CD4-positive, alpha-beta T cell (primary cell): ENCODE measurements at regions not wholly inside any gene's neighbourhood (a gene's known extent, or its start where the extent isn't known, plus 50 kb on each side); places are given as distances from the start of the nearest gene placed in this dataset.

Experiments
- ATAC-seq: fragments of 200-7000 bp; cut with Tn5 transposase; one replicate; pipeline ENCODE4 v1.10.0; 2022; ENCODE audit warnings: mild to moderate bottlenecking; ENCODE audit not compliant: poor library complexity
- CTCF ChIA-PET: fragments of 350-600 bp; sonication (Branson Sonifier 250); formaldehyde crosslinking; loops from one replicate; lab custom pipeline; 2021; ENCODE audit warnings: antibody characterized with exemption, inconsistent platforms; lab: Charles Lee
- POLR2A ChIA-PET: fragments of 350-600 bp; sonication (Branson Sonifier 250); formaldehyde crosslinking; loops from one replicate; lab custom pipeline; 2021; ENCODE audit warnings: antibody characterized with exemption, inconsistent platforms; lab: Charles Lee
- DNase-seq, 14 experiments: peaks; one replicate each; pipeline ENCODE4 v3.0.0-alpha.2; 2013 to 2020; ENCODE audit warnings: mixed read lengths in 2 of 14
- H3K27ac ChIP-seq, 2 donors: one replicate each; pipeline versions ENCODE4 v1.5.1 to v1.7.0; 2013; ENCODE audit warnings: low read length in 2 of 2, low read depth in 1 of 2, mild to moderate bottlenecking in 1 of 2
- H3K27me3 ChIP-seq, 2 experiments: 1 replicate in 1 of 2; 2 replicates in 1 of 2; pipeline versions ENCODE4 v1.6.1 to v1.7.0; 2013; ENCODE audit warnings: low read length in 2 of 2, control low read depth in 1 of 2, mild to moderate bottlenecking in 1 of 2, moderate library complexity in 1 of 2; ENCODE audit not compliant: insufficient read depth in 2 of 2, control insufficient read depth in 1 of 2
- H3K36me3 ChIP-seq: one replicate; pipeline ENCODE4 v1.6.1; 2013; ENCODE audit warnings: low read length, control low read depth; ENCODE audit not compliant: insufficient read depth
- H3K4me1 ChIP-seq: one replicate; pipeline ENCODE4 v1.6.1; 2013; ENCODE audit warnings: low read length, control low read depth; ENCODE audit not compliant: insufficient read depth
- H3K4me3 ChIP-seq: one replicate; pipeline ENCODE4 v1.5.1; 2013; ENCODE audit warnings: mild to moderate bottlenecking, low read length, moderate library complexity
- H3K9me3 ChIP-seq, 2 experiments: 1 replicate in 1 of 2; 2 replicates in 1 of 2; pipeline versions ENCODE4 v1.6.1 to v1.7.0; 2013; ENCODE audit warnings: low read length in 2 of 2, mild to moderate bottlenecking in 2 of 2, control low read depth in 1 of 2, moderate library complexity in 1 of 2; ENCODE audit not compliant: control insufficient read depth in 1 of 2, insufficient read depth in 1 of 2
- H3K27ac Mint-ChIP-seq: one replicate; pipeline ENCODE4 v1.8.0; 2020; ENCODE audit warnings: mixed read lengths
- H3K27me3 Mint-ChIP-seq: one replicate; pipeline ENCODE4 v1.8.0; 2021; ENCODE audit warnings: mixed read lengths
- H3K36me3 Mint-ChIP-seq: one replicate; pipeline ENCODE4 v1.8.0; 2021; ENCODE audit warnings: low read depth, mixed read lengths
- H3K4me1 Mint-ChIP-seq: one replicate; pipeline ENCODE4 v1.8.0; 2021; ENCODE audit warnings: low read depth, mixed read lengths
- H3K4me3 Mint-ChIP-seq: one replicate; pipeline ENCODE4 v1.8.0; 2020; ENCODE audit warnings: mild to moderate bottlenecking, mixed read lengths
- H3K9me3 Mint-ChIP-seq: one replicate; pipeline ENCODE4 v1.8.0; 2020; ENCODE audit warnings: mixed read lengths
- CTCF ChIP-seq: fragments of 200-600 bp; IDR thresholded peaks from one replicate; pipeline ENCODE4 v1.8.0; 2022; ENCODE audit warnings: antibody characterized with exemption, mild to moderate bottlenecking
- intact Hi-C, 2 experiments: fragments of 100-400 bp; cut with DNase I in 1 of 2; cut with micrococcal nuclease in 1 of 2; formaldehyde crosslinking; loops; one replicate each; pipeline versions ENCODE4 v1.15.1 to v1.9.0; 2023 to 2025; cut with DNase I, micrococcal nuclease

DNA sequence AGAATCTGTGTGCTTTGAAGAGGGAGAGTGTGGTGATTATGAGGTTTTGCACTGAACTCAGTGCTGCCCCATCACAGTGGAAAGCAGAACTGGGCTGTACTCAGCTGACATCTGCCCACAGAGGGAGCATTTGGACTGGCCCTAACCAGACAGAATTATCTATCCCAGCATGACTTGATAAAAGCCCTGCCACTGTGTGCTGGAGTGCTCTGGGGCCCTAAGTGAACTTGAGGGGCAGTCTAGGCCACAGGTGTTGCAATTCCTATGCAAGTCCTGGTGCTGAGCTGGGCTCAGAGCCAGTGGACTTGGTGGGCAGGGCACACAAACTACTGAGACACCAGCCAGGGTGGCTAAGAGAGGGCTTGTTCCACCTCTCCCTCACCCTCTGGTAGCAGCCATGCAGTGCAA is 269.2 kb upstream of the CTNNB1 start:
- no peaks in the 10 kb centered on the region for H3K9me3 Mint-ChIP-seq
- peaks cover 0 to 9% of the 10 kb centered on the region in 2 experiments for H3K9me3 ChIP-seq
- H3K27me3 Mint-ChIP-seq = peaks cover 20% of the 10 kb centered on the region
- H3K4me1 Mint-ChIP-seq = no peaks in the 10 kb centered on the region
- no peak overlapping the region for H3K27ac ChIP-seq
- H3K27ac Mint-ChIP-seq = no peak overlapping the region
- H3K36me3 ChIP-seq = no peaks in the 10 kb centered on the region
- H3K4me3 Mint-ChIP-seq = no peak overlapping the region
- peaks cover 0 to 17% of the 10 kb centered on the region in 2 experiments for H3K27me3 ChIP-seq
- no peaks in the 10 kb centered on the region for H3K4me1 ChIP-seq
- ATAC-seq (no peak), DNase-seq (peak in 2 of 14 experiments; percentile 13 to 18)
- ChIA-PET POLR2A (no interaction called here), CTCF (no interaction called here)
- no peaks in the 10 kb centered on the region for H3K36me3 Mint-ChIP-seq
- TF ChIP-seq CTCF = no peak
- no peak overlapping the region for H3K4me3 ChIP-seq
- intact Hi-C loops = no loop called here

DNA sequence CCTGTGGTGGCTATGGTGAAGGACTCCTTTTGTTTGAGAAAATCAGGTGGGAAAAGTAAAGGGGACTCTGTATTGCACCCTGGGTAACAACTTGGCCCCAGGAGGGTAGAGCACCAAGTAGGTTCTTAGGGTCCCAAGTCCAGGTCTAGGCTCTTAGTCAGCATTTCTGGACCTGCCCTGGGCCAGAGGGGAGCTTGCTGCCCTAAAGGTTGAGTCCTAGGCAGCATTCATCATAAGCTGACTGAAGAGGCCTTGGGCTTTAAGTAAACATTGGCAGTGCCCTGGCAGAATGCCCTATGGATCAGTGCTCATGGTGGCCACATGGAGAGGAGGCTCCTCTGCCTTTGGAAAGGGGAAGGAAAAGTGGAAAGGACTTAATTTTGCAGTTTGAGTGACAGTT is 268.5 kb upstream of the CTNNB1 start:
- TF ChIP-seq CTCF = no peak
- Histone ChIP-seq H3K4me3 (no peak overlapping the region), H3K4me1 (no peaks in the 10 kb centered on the region), H3K27ac (no peak overlapping the region), H3K9me3 (peaks cover 0 to 9% of the 10 kb centered on the region in 2 experiments), H3K27me3 (peaks cover 0 to 17% of the 10 kb centered on the region in 2 experiments), H3K36me3 (no peaks in the 10 kb centered on the region)
- no peak overlapping the region for H3K27ac Mint-ChIP-seq
- DNase-seq (no peak), ATAC-seq (no peak)
- no peaks in the 10 kb centered on the region for H3K36me3 Mint-ChIP-seq
- peaks cover 20% of the 10 kb centered on the region for H3K27me3 Mint-ChIP-seq
- ChIA-PET CTCF (no interaction called here), POLR2A (no interaction called here)
- H3K4me3 Mint-ChIP-seq = no peak overlapping the region
- intact Hi-C loops = no loop called here
- H3K9me3 Mint-ChIP-seq = no peaks in the 10 kb centered on the region
- no peaks in the 10 kb centered on the region for H3K4me1 Mint-ChIP-seq

GRCh38 chr3:40938591-40938990 is 260.7 kb upstream of the CTNNB1 start:
- Histone ChIP-seq H3K27ac (no peak overlapping the region), H3K27me3 (no peaks in the 10 kb centered on the region), H3K4me1 (no peaks in the 10 kb centered on the region), H3K9me3 (peaks cover 0 to 3% of the 10 kb centered on the region in 2 experiments), H3K4me3 (no peak overlapping the region), H3K36me3 (no peaks in the 10 kb centered on the region)
- ChIA-PET POLR2A (no interaction called here), CTCF (no interaction called here)
- no peak overlapping the region for H3K4me3 Mint-ChIP-seq
- no peak overlapping the region for H3K27ac Mint-ChIP-seq
- no peaks in the 10 kb centered on the region for H3K36me3 Mint-ChIP-seq
- ATAC-seq (no peak), DNase-seq (no peak)
- no peaks in the 10 kb centered on the region for H3K27me3 Mint-ChIP-seq
- H3K4me1 Mint-ChIP-seq = no peaks in the 10 kb centered on the region
- intact Hi-C loops = no loop called here
- no peak for TF ChIP-seq CTCF
- no peaks in the 10 kb centered on the region for H3K9me3 Mint-ChIP-seq
